Kidney (tissue), 13 donors: ENCODE measurements at regions not wholly inside any gene's neighbourhood (a gene's known extent, or its start where the extent isn't known, plus 50 kb on each side); places are given as distances from the start of the nearest gene placed in this dataset.

ENCODE experiments used
- DNase-seq, 5 donors: peaks; one replicate each; pipeline ENCODE4 v3.0.0-alpha.2; 2013 to 2020
- FAIRE-seq: peaks from 2 replicates; lab custom pipeline; 2012; peaks lifted over from hg19 to GRCh38; lab: Jason Lieb, UNC
- H3K27ac ChIP-seq, 2 donors: one replicate each; pipeline ENCODE4 v1.7.0; 2013; ENCODE audit warnings: low read depth in 2 of 2, low read length in 2 of 2, inconsistent platforms in 1 of 2
- H3K27me3 ChIP-seq: one replicate; pipeline ENCODE4 v1.7.1; 2013; ENCODE audit warnings: low read length, inconsistent platforms; ENCODE audit not compliant: control insufficient read depth, insufficient read depth
- H3K36me3 ChIP-seq, 3 donors: one replicate each; pipeline versions ENCODE4 v1.7.0 to v1.7.1; 2013; ENCODE audit warnings: low read length in 3 of 3, control low read depth in 1 of 3, inconsistent platforms in 1 of 3; ENCODE audit not compliant: insufficient read depth in 3 of 3, control insufficient read depth in 2 of 3
- H3K4me1 ChIP-seq, 3 donors: one replicate each; pipeline versions ENCODE4 v1.7.0 to v1.7.1; 2013; ENCODE audit warnings: low read length in 3 of 3, inconsistent platforms in 1 of 3, low read depth in 1 of 3; ENCODE audit not compliant: control insufficient read depth in 2 of 3, insufficient read depth in 2 of 3
- H3K4me3 ChIP-seq, 3 donors: one replicate each; pipeline versions ENCODE4 v1.7.0 to v1.8.1; 2013; ENCODE audit warnings: low read length in 3 of 3, control low read depth in 1 of 3, inconsistent platforms in 1 of 3
- H3K9ac ChIP-seq, 3 donors: one replicate each; pipeline versions ENCODE4 v1.7.0 to v1.7.1; 2013; ENCODE audit warnings: low read length in 3 of 3, control low read depth in 1 of 3, inconsistent platforms in 1 of 3
- H3K9me3 ChIP-seq, 3 donors: one replicate each; pipeline versions ENCODE4 v1.7.0 to v1.7.1; 2013; ENCODE audit warnings: low read length in 3 of 3, control low read depth in 1 of 3, inconsistent platforms in 1 of 3; ENCODE audit not compliant: control insufficient read depth in 2 of 3, insufficient read depth in 1 of 3
- intact Hi-C: fragments of 100-400 bp; cut with DNase I; formaldehyde crosslinking; loops from one replicate; pipeline ENCODE4 v1.11.1; 2022
- TF ChIP-seq, protein P1 (sequence below): IDR thresholded peaks from 3 replicates; pipeline ENCODE4 v1.5.1; 2012; ENCODE audit warnings: mild to moderate bottlenecking, moderate library complexity, borderline replicate concordance; ENCODE audit not compliant: insufficient read depth; ENCODE audit errors: extremely low read depth
- donor health status: control.
- donor health status: control.
- donor health status: control.
- donor health status: control.
- donor health status: control.
- donor health status: DM: yes; HTN: yes; CAD: no.
- donor health status: Normal renal cell carcinoma (clear cell type).

DNA sequence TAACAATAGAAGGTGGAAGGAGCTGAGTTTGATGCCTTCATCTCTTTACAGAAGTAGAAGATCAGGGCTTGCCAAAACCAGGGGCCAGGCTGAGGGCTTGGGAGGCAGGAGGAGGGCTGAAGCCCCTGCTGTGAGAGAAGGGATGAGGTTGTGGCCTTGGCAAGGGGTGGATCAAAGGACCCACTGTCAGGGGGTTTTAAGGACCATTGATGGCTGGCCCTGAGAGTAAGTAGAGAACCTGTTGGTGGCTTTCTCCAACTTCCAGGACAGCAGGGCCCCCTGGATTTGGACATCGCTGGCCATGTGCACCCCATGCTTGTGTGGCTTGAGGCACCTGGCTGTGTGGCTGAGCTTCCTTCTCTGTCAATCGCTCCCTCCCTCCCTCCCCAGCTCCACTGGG is 927.7 kb downstream of the TBC1D22A start:
- H3K4me1 ChIP-seq: no peaks in the 10 kb centered on the region
- H3K9ac ChIP-seq: no peak overlapping the region
- H3K27me3 ChIP-seq: no peaks in the 10 kb centered on the region
- H3K9me3 ChIP-seq: no peaks in the 10 kb centered on the region
- DNase-seq (no peak), FAIRE-seq (no peak)
- no peak overlapping the region for H3K27ac ChIP-seq
- no peaks in the 10 kb centered on the region for H3K36me3 ChIP-seq
- intact Hi-C loops: no loop called here
- TF ChIP-seq, protein P1, sequence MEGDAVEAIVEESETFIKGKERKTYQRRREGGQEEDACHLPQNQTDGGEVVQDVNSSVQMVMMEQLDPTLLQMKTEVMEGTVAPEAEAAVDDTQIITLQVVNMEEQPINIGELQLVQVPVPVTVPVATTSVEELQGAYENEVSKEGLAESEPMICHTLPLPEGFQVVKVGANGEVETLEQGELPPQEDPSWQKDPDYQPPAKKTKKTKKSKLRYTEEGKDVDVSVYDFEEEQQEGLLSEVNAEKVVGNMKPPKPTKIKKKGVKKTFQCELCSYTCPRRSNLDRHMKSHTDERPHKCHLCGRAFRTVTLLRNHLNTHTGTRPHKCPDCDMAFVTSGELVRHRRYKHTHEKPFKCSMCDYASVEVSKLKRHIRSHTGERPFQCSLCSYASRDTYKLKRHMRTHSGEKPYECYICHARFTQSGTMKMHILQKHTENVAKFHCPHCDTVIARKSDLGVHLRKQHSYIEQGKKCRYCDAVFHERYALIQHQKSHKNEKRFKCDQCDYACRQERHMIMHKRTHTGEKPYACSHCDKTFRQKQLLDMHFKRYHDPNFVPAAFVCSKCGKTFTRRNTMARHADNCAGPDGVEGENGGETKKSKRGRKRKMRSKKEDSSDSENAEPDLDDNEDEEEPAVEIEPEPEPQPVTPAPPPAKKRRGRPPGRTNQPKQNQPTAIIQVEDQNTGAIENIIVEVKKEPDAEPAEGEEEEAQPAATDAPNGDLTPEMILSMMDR: no peak
- H3K4me3 ChIP-seq: no peak overlapping the region

DNA sequence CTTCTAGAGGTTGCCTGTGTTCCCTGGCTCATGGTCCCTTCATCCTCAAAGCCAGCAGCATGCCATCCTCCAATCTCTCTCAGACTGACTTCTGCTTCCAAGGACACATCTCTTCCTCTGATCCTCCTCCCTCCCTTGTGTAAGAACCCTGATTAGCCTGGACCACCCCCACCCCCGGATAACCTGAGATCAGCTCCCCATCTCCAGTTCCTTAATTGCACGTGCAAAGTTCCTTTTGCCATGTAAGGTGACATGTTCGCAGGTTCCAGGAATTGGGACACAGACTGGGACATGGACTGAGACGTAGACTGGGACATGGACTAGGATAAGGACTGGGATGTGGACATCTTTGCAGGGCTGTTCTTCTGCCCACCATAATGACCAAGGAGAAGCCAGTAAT is 925.3 kb downstream of the TBC1D22A start:
- H3K27ac ChIP-seq: no peak overlapping the region
- no peak overlapping the region for H3K9ac ChIP-seq
- TF ChIP-seq, protein P1: no peak
- FAIRE-seq (no peak), DNase-seq (no peak)
- no peaks in the 10 kb centered on the region for H3K36me3 ChIP-seq
- peaks cover 0 to 8% (median 0%) of the 10 kb centered on the region in 3 donors for H3K9me3 ChIP-seq
- H3K4me3 ChIP-seq: no peak overlapping the region
- no peaks in the 10 kb centered on the region for H3K4me1 ChIP-seq
- intact Hi-C loops: no loop called here
- no peaks in the 10 kb centered on the region for H3K27me3 ChIP-seq

DNA sequence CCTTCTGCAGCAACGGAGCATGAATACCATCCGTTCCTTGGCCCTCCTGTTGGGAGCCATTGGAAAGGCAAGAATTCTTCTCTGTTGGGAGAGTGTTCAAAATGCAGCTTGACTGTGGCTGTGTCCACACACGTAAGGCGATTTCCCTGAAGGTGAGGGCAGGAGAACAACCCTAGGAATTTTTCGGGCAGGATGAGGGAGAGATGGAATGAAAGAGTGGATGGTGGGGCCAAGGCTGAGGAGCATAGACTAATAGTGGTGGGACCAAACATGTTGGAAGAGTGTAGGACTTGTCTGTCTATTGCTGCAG is 924.9 kb downstream of the TBC1D22A start:
- TF ChIP-seq, protein P1: no peak
- FAIRE-seq: no peak
- no peak overlapping the region for H3K27ac ChIP-seq
- no peaks in the 10 kb centered on the region for H3K27me3 ChIP-seq
- no peaks in the 10 kb centered on the region for H3K36me3 ChIP-seq
- intact Hi-C loops: no loop called here
- H3K4me3 ChIP-seq: no peak overlapping the region
- DNase-seq: no peak
- H3K9ac ChIP-seq: no peak overlapping the region
- H3K4me1 ChIP-seq: no peaks in the 10 kb centered on the region
- peaks cover 0 to 8% (median 0%) of the 10 kb centered on the region in 3 donors for H3K9me3 ChIP-seq

DNA sequence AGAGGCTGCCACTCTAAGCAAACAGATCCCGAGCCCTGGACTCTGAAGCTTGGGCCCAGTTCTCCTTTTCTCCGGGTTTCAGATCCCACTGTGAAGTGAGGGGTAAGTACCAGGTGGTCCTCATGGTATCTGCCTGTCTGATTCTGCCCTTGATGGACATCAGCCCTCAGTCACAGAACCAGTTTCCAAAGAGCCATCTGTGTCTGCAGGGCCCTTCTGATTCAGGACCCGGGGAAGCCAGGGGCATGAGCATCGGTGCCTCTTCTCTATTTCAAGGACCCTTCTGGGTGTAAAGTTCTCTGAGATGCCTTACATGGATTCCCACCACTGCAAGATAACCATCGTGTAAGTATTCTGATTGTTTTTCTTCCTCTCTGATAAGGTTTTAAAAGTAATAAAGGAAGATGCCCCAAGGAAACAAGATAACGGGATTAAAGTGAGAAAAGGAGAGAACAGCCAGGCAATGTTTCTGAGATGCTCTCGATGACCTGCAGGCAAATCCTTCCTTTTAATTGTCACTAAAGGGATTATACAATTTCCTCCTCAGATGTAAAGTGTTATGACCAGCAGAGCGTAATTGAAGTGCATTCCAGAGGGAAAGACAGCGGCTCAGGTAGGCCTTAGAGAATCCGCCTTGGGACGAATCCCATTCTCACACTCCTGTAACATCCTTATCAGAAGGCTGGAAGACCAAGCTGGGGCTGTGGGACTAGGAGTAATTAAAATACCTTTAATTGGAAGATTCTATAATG is 924.3 kb downstream of the TBC1D22A start:
- no peaks in the 10 kb centered on the region for H3K27me3 ChIP-seq
- TF ChIP-seq, protein P1: no peak
- FAIRE-seq: no peak
- no peaks in the 10 kb centered on the region for H3K4me1 ChIP-seq
- peaks cover 0 to 8% (median 0%) of the 10 kb centered on the region in 3 donors for H3K9me3 ChIP-seq
- no peak overlapping the region for H3K4me3 ChIP-seq
- DNase-seq: no peak
- H3K9ac ChIP-seq: no peak overlapping the region
- no peak overlapping the region for H3K27ac ChIP-seq
- H3K36me3 ChIP-seq: no peaks in the 10 kb centered on the region
- intact Hi-C loops: no loop called here
